ENCODE measurements at regions not wholly inside any gene's neighbourhood (a gene's known extent, or its start where the extent isn't known, plus 50 kb on each side); places are given as distances from the start of the nearest gene placed in this dataset.

DNA sequence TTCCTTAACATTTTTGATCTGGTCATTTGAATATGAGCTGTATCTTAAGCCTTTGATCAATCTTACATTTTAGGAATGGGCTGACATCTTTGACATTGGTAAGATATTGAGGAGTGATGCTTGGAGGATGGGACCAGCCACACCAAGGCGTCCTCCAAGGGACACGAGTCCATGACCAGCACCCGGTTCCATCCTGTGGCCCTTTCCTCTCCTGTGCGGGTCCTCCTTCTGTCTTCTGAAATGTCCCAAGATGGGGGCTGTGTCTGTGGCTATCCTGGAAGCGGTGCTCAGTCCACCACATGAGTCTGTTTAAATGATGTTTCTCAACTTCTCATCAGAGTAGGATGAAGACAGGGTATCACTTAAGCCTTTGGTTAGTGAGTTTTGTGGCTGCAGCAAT lies 67.3 kb upstream of the SHH start:
- TF ChIP-seq YY1 (IDR thresholded peaks at IDR 0.05; ENCODE audit: insufficient read depth, insufficient read length) (no peak), SUZ12 (IDR thresholded peaks at IDR 0.05; ENCODE audit: extremely low read depth, insufficient read depth, insufficient read length) (no peak), ZNF274 (IDR thresholded peaks at IDR 0.05; ENCODE audit: low read depth, low read length) (no peak)
- no peak for DNase-seq (ENCODE audit: low read depth, low spot score)
- no peaks in the 10 kb centered on the region for H3K27me3 ChIP-seq (ENCODE audit: insufficient read depth, insufficient read length)

DNA sequence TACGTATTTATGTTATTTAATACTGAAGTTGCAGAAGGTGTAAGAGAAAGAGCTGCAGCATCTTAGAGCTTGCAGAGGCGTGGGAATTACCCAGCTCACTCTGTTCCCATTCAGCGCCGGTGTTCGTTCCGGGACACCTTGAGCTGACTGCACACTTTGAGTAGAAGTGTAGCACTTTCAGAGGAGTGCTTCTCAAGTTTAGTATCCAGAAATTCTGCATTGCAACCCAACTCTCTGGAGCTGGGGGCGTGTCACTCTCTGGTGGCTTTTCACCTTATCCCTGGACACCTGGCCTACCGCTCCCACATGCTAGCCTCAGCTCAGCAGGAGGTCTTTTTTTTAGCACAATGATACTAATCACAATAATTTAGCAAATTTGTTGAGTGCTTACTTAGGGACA lies 66.4 kb upstream of the SHH start:
- no peak for DNase-seq (ENCODE audit: low read depth, low spot score)
- no peak for TF ChIP-seq ZNF274 (IDR thresholded peaks at IDR 0.05; ENCODE audit: low read depth, low read length)
- TF ChIP-seq YY1 (IDR thresholded peaks at IDR 0.05; ENCODE audit: insufficient read depth, insufficient read length) = no peak
- no peak for TF ChIP-seq SUZ12 (IDR thresholded peaks at IDR 0.05; ENCODE audit: extremely low read depth, insufficient read depth, insufficient read length)
- H3K27me3 ChIP-seq (ENCODE audit: insufficient read depth, insufficient read length) = no peaks in the 10 kb centered on the region

More for the DNA sequence above, 67.3 kb upstream of the SHH start:
- Histone ChIP-seq H3K4me3 (ENCODE audit: insufficient read length, low read depth) (no peak overlapping the region), H3K9me3 (ENCODE audit: insufficient read depth, low read length) (no peaks in the 10 kb centered on the region), H3K9ac (ENCODE audit: insufficient read length, low read depth) (no peak overlapping the region), H3K4me1 (ENCODE audit: insufficient read depth, insufficient read length) (no peaks in the 10 kb centered on the region), H3K36me3 (ENCODE audit: insufficient read depth, insufficient read length, low read length) (no peaks in the 10 kb centered on the region)

DNA sequence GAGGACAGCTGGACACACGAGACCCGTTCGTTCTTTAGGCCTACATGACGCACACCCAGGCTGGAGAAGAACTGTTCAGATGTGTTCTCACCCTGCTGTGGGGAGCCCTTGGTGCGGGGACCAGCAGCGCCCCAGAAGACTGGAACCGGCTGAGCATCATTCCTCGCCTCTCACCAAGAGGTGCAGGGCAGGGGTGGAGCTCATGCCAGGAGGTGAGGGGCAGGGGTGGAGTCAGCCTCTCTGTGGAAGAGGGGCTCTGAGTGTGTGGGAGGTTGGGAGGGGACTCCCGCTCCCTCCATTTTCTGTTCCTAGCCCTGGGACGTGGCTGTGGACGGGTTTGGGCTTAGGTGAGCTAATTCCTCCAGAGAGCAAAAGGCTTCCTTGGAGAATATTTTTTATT lies 66.0 kb upstream of the SHH start:
- Histone ChIP-seq H3K9me3 (ENCODE audit: insufficient read depth, low read length) (no peaks in the 10 kb centered on the region), H3K9ac (ENCODE audit: insufficient read length, low read depth) (no peak overlapping the region), H3K4me1 (ENCODE audit: insufficient read depth, insufficient read length) (no peaks in the 10 kb centered on the region), H3K36me3 (ENCODE audit: insufficient read depth, insufficient read length, low read length) (no peaks in the 10 kb centered on the region), H3K27me3 (ENCODE audit: insufficient read depth, insufficient read length) (no peaks in the 10 kb centered on the region), H3K4me3 (ENCODE audit: insufficient read length, low read depth) (no peak overlapping the region)
- no peak for DNase-seq (ENCODE audit: low read depth, low spot score)
- no peak for TF ChIP-seq SUZ12 (IDR thresholded peaks at IDR 0.05; ENCODE audit: extremely low read depth, insufficient read depth, insufficient read length)
- TF ChIP-seq YY1 (IDR thresholded peaks at IDR 0.05; ENCODE audit: insufficient read depth, insufficient read length) = no peak
- no peak for TF ChIP-seq ZNF274 (IDR thresholded peaks at IDR 0.05; ENCODE audit: low read depth, low read length)

More for the DNA sequence above, 66.4 kb upstream of the SHH start:
- H3K36me3 ChIP-seq (ENCODE audit: insufficient read depth, insufficient read length, low read length) = no peaks in the 10 kb centered on the region
- no peak overlapping the region for H3K4me3 ChIP-seq (ENCODE audit: insufficient read length, low read depth)
- H3K9me3 ChIP-seq (ENCODE audit: insufficient read depth, low read length) = no peaks in the 10 kb centered on the region
- H3K4me1 ChIP-seq (ENCODE audit: insufficient read depth, insufficient read length) = no peaks in the 10 kb centered on the region
- H3K9ac ChIP-seq (ENCODE audit: insufficient read length, low read depth) = no peak overlapping the region

DNA sequence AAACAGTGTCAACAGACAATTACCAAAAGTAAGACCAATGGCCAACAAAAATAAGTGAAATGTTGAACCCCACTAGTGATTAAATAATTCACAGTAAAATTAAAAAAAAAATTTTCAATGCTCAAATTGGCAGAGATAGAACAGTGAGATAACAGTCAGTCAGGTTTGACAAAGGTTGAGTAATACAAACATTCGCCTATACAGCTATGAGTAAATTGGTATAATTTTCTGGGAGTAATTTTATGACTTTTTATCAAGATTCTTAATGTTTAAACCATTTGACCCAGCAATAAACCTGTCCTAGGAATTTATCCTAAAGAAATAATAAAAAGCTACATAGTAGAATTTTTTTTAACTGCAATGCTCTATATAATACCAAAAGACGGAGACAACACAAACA lies 64.9 kb upstream of the SHH start:
- DNase-seq (ENCODE audit: low read depth, low spot score) = no peak
- Histone ChIP-seq H3K9ac (ENCODE audit: insufficient read length, low read depth) (no peak overlapping the region), H3K4me3 (ENCODE audit: insufficient read length, low read depth) (no peak overlapping the region), H3K9me3 (ENCODE audit: insufficient read depth, low read length) (no peaks in the 10 kb centered on the region), H3K27me3 (ENCODE audit: insufficient read depth, insufficient read length) (no peaks in the 10 kb centered on the region), H3K36me3 (ENCODE audit: insufficient read depth, insufficient read length, low read length) (no peaks in the 10 kb centered on the region), H3K4me1 (ENCODE audit: insufficient read depth, insufficient read length) (no peaks in the 10 kb centered on the region)
- TF ChIP-seq SUZ12 (IDR thresholded peaks at IDR 0.05; ENCODE audit: extremely low read depth, insufficient read depth, insufficient read length) (no peak), ZNF274 (IDR thresholded peaks at IDR 0.05; ENCODE audit: low read depth, low read length) (no peak), YY1 (IDR thresholded peaks at IDR 0.05; ENCODE audit: insufficient read depth, insufficient read length) (no peak)

DNA sequence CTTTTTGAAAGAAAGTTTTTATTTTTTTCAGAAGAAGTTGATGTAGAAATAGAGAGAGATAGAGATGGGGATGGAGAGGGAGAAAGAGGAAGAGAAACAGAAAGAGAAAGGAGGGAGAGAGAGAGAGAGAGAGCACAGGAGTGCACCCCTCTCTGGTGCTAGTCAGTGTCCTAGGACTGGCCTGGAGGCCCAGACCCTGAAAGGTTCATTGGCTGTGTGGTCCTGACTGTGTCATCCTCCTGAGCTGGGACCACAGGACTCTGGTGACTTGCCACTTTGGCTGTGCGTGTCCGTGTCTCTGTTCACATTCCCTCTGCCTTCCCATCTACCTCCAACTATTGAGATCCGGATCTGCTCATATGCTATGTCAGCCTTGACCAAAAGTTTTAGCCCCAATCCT lies 62.1 kb upstream of the SHH start:
- no peak for DNase-seq (ENCODE audit: low read depth, low spot score)
- TF ChIP-seq YY1 (IDR thresholded peaks at IDR 0.05; ENCODE audit: insufficient read depth, insufficient read length) (no peak), ZNF274 (IDR thresholded peaks at IDR 0.05; ENCODE audit: low read depth, low read length) (no peak), SUZ12 (IDR thresholded peaks at IDR 0.05; ENCODE audit: extremely low read depth, insufficient read depth, insufficient read length) (no peak)
- no peaks in the 10 kb centered on the region for H3K9me3 ChIP-seq (ENCODE audit: insufficient read depth, low read length)
- no peaks in the 10 kb centered on the region for H3K27me3 ChIP-seq (ENCODE audit: insufficient read depth, insufficient read length)
- H3K9ac ChIP-seq (ENCODE audit: insufficient read length, low read depth) = no peak overlapping the region
- H3K36me3 ChIP-seq (ENCODE audit: insufficient read depth, insufficient read length, low read length) = no peaks in the 10 kb centered on the region
- no peaks in the 10 kb centered on the region for H3K4me1 ChIP-seq (ENCODE audit: insufficient read depth, insufficient read length)
- H3K4me3 ChIP-seq (ENCODE audit: insufficient read length, low read depth) = no peak overlapping the region

DNA sequence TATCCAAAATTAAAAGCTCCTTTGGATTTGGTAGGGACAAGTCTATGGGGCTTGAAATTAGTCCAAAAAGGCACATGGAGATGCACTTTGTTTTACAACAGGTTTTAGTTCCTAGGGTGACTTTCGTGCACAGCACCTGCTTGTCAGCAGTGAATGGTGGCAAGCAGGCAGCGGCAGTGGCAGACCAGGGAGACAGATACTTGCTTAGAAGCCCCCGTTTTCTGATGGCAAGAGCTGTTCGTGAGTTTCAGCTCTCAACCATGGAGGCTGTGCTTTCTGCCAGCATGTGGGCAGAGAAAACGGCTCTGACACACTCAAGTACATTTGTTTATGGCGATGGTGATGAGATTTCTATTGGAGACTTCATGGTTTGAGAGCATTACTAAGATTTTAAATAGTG lies 61.7 kb upstream of the SHH start:
- Histone ChIP-seq H3K36me3 (ENCODE audit: insufficient read depth, insufficient read length, low read length) (no peaks in the 10 kb centered on the region), H3K9ac (ENCODE audit: insufficient read length, low read depth) (no peak overlapping the region), H3K4me1 (ENCODE audit: insufficient read depth, insufficient read length) (no peaks in the 10 kb centered on the region), H3K9me3 (ENCODE audit: insufficient read depth, low read length) (no peaks in the 10 kb centered on the region), H3K27me3 (ENCODE audit: insufficient read depth, insufficient read length) (no peaks in the 10 kb centered on the region), H3K4me3 (ENCODE audit: insufficient read length, low read depth) (no peak overlapping the region)
- DNase-seq (ENCODE audit: low read depth, low spot score) = no peak
- TF ChIP-seq SUZ12 (IDR thresholded peaks at IDR 0.05; ENCODE audit: extremely low read depth, insufficient read depth, insufficient read length) (no peak), YY1 (IDR thresholded peaks at IDR 0.05; ENCODE audit: insufficient read depth, insufficient read length) (no peak), ZNF274 (IDR thresholded peaks at IDR 0.05; ENCODE audit: low read depth, low read length) (no peak)

DNA sequence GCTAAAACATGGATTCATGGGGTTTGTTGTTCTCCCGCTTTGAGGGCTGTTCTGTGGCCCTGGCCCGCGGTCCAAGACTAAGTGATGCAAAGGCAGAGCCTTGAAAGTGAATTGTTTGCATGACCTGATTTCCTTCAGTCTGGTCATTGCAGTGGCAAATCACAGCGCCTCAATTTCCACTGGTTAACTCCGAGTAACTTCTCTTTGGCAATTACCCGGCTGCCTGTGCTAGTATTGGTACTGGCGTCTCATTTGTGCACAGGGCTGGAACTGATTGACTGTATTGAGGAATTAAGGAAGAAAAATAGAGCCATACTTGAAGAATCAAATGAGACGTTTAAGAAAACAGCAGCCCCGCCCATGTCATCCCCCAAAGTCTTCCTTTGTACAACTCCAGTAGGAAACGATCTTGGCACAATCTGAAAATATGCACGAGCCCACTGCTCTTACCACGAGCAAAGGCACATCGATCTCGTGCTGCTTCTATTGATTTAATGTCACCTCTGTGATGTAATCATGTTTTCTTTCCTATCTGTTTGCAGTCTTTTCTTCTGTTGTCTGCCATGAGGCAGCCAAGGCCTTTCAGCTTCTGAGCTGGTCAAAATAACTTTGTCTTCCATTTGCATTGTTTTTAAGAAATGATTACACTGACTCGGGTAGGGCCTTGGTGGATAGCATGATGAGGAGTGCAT lies 60.6 kb upstream of the SHH start:
- Histone ChIP-seq H3K4me3 (ENCODE audit: insufficient read length, low read depth) (no peak overlapping the region), H3K4me1 (ENCODE audit: insufficient read depth, insufficient read length) (no peaks in the 10 kb centered on the region), H3K9ac (ENCODE audit: insufficient read length, low read depth) (no peak overlapping the region), H3K36me3 (ENCODE audit: insufficient read depth, insufficient read length, low read length) (no peaks in the 10 kb centered on the region), H3K9me3 (ENCODE audit: insufficient read depth, low read length) (no peaks in the 10 kb centered on the region), H3K27me3 (ENCODE audit: insufficient read depth, insufficient read length) (no peaks in the 10 kb centered on the region)
- TF ChIP-seq SUZ12 (IDR thresholded peaks at IDR 0.05; ENCODE audit: extremely low read depth, insufficient read depth, insufficient read length) (no peak), YY1 (IDR thresholded peaks at IDR 0.05; ENCODE audit: insufficient read depth, insufficient read length) (no peak), ZNF274 (IDR thresholded peaks at IDR 0.05; ENCODE audit: low read depth, low read length) (no peak)
- no peak for DNase-seq (ENCODE audit: low read depth, low spot score)
